GM13976 (cell line): ENCODE measurements at regions not wholly inside any gene's neighbourhood (a gene's known extent, or its start where the extent isn't known, plus 50 kb on each side); places are given as distances from the start of the nearest gene placed in this dataset.

Source experiments
- DNase-seq: peaks from one replicate; pipeline ENCODE4 v3.0.0; 2012; ENCODE audit warnings: low spot score
- in situ Hi-C: fragments of 300-500 bp; cut with MboI; formaldehyde crosslinking; loops from one replicate; pipeline ENCODE4 v1.12.0; 2022; ENCODE audit warnings: low sequenced_read_pairs, mixed read lengths, inconsistent platforms; ENCODE audit not compliant: unreplicated experiment
- TF ChIP-seq, protein P1 (sequence below): IDR thresholded peaks from 2 replicates; pipeline ENCODE4 v1.5.1; 2012; ENCODE audit warnings: borderline replicate concordance, mild to moderate bottlenecking; ENCODE audit not compliant: insufficient read depth; ENCODE audit errors: extremely low read depth, missing control alignments, control extremely low read depth

DNA sequence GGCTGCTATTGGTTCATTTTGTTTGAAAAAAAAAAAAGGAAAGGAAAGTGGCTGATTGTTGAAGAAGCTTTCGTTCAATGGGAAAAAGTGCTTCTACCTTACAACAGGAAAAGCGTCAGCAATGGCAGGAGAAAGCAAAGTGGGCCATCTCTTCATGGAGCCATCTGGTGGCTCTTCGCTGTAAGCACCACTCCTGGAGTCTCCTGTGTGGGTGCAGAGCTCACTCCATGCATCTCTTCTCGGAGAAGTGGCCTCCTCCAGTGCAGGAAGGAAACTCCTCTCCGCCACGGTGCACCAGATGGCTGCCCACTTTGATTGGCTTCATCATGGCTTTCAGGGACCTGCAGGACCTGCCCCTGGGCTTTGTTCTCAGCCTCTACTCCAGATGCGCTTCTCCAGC, 250.9 kb downstream of the PTEN start:
- in situ Hi-C loops, result loop anchor here (10.0 kb wide), 1 partner anchor 440 kb away; no protein-coding TSS in a partner anchor
- DNase-seq, result no peak
- TF ChIP-seq, protein P1, sequence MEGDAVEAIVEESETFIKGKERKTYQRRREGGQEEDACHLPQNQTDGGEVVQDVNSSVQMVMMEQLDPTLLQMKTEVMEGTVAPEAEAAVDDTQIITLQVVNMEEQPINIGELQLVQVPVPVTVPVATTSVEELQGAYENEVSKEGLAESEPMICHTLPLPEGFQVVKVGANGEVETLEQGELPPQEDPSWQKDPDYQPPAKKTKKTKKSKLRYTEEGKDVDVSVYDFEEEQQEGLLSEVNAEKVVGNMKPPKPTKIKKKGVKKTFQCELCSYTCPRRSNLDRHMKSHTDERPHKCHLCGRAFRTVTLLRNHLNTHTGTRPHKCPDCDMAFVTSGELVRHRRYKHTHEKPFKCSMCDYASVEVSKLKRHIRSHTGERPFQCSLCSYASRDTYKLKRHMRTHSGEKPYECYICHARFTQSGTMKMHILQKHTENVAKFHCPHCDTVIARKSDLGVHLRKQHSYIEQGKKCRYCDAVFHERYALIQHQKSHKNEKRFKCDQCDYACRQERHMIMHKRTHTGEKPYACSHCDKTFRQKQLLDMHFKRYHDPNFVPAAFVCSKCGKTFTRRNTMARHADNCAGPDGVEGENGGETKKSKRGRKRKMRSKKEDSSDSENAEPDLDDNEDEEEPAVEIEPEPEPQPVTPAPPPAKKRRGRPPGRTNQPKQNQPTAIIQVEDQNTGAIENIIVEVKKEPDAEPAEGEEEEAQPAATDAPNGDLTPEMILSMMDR, result peak; percentile 63

GRCh38 chr10:88115407-88115806, 252.0 kb downstream of the PTEN start:
- no peak for DNase-seq
- in situ Hi-C loops, result loop anchor here (10.0 kb wide), 1 partner anchor 439 kb away; no protein-coding TSS in a partner anchor
- TF ChIP-seq, protein P1, result no peak

DNA sequence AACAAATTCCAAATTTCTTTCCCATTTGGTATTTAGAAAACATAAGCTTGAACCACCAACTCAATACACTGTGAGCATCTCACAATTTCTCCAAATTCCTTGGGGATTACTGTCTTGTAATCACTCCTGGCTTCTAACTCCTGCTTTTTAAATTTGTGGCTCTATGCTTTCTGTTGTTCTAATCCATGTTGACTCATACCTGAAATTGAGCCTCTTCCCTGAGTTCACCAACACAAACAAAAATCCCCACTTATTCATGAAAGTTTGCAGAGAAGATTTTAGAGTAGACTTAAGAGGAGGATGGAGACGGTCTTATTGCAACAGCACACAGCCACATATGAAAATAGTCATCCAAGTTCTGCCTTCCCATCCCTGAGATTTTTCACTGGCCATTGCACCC, 252.5 kb downstream of the PTEN start:
- DNase-seq, result no peak
- TF ChIP-seq, protein P1, result no peak
- in situ Hi-C loops, result loop anchor here (10.0 kb wide), 1 partner anchor 439 kb away; no protein-coding TSS in a partner anchor

GRCh38 chr10:88116481-88116880, 253.1 kb downstream of the PTEN start:
- in situ Hi-C loops, result loop anchor here (10.0 kb wide), 1 partner anchor 438 kb away; no protein-coding TSS in a partner anchor
- TF ChIP-seq, protein P1, result no peak
- DNase-seq, result no peak

DNA sequence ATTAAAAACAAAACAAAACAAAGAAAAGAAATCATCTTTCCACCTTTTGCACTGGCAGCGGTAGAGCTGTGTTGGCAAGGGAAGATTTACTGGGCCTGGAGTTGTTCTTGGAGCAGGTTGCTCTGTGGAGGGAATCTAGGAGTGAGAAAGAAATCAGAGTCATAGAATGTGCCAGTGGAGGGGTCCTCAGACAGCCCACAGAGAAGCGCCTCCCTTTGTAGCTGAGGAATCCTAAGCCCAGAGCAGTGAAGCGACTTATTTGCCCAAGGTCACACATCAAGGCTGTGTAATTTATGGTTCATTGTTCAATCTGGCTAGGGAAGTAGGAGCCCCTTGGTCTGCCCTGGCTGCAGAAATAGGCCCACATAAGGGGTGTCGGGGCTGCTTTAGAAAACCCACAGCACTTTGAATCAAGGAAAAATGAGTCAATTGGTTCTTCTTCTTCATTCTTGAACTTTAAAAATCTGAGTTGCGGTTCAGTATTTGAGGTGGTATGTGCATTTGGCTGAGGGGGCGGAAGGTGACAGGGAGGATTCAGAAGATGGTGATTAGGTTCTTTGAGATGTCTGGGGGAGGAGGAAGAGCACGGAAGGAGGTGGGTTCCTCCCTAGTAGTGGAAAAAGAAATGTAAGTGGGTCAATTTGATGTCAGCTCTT, 253.7 kb downstream of the PTEN start:
- in situ Hi-C loops, result loop anchor here (10.0 kb wide), 1 partner anchor 438 kb away; no protein-coding TSS in a partner anchor
- TF ChIP-seq, protein P1, result no peak
- peak; percentile 29 for DNase-seq

DNA sequence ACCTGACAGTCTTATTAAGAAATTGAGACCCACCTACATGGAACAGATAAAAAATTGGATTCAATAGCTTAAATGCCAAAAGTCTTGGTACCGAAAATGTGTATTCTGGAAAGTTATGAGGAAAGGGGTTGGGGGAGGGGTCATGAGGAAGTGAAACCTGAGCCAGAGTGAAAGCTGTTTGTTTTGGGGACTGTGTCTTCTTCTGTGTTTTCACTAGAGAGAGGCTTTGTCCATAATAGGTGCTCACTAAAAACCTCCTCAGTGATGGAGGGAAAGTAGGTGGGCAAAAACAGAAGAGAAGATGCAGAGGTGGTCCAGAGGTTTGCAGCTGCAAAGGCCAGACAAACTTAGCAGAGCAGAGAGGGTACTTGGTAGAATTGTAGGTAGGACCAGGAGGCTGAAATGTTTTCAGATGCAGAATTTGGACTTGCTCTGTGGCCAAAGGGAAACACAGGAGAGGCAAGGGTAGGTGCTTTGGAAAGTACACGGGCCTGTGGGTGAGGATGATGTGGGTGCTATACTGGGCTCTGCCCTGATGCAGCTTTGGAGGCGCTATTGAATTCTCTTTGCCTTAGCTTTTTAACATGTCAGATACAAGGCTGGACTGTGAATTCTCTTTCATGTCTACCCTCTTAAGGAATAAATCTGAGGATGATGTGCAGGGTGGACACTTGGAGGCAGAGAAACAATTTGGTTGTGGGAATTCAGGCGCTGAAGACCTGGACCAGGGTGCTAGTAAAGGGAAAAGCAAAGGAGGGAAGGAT, 254.6 kb downstream of the PTEN start:
- in situ Hi-C loops, result loop anchor here (10.0 kb wide), 1 partner anchor 437 kb away; no protein-coding TSS in a partner anchor
- DNase-seq, result no peak
- TF ChIP-seq, protein P1, result no peak
